OCI-LY3 (cell line): ENCODE measurements at regions not wholly inside any gene's neighbourhood (a gene's known extent, or its start where the extent isn't known, plus 50 kb on each side); places are given as distances from the start of the nearest gene placed in this dataset.

ENCODE experiments used
- CTCF ChIP-seq: fragments of 200-600, 300-600 bp; sonication (generic); IDR thresholded peaks from 2 replicates; pipeline ENCODE4 v1.5.1; 2014; ENCODE audit warnings: antibody characterized with exemption, low read length, low read depth
- EZH2phosphoT487 ChIP-seq: fragments of 200-600 bp; shearing (Covaris generic); IDR thresholded peaks from 2 replicates; pipeline ENCODE4 v1.6.1; 2018; ENCODE audit warnings: antibody characterized with exemption, mixed run types, low read depth

GRCh38 chr6:126608681-126609080, 268.8 kb downstream of the CENPW start:
- TF ChIP-seq EZH2phosphoT487 (no peak), CTCF (no peak)
